ENCODE measurements at regions not wholly inside any gene's neighbourhood (a gene's known extent, or its start where the extent isn't known, plus 50 kb on each side); places are given as distances from the start of the nearest gene placed in this dataset.
"Not testable (repeated sequence)": the region's sequence is repeated elsewhere in the genome, so short reads cannot be mapped to it uniquely, and the experiment has no call there.

GRCh38 chr9:71504636-71505035, 263.7 kb downstream of the CEMIP2 start:
- no peak for DNase-seq

- DNase-seq: no peak
Measured at GRCh38 chr9:71498691-71499090, 269.6 kb downstream of the CEMIP2 start.

GRCh38 chr9:71490810-71491209, 277.5 kb downstream of the CEMIP2 start:
- no peak for DNase-seq

GRCh38 chr9:71487061-71487460, 281.3 kb downstream of the CEMIP2 start:
- DNase-seq: no peak

GRCh38 chr9:71485326-71485725, 283.0 kb downstream of the CEMIP2 start:
- no peak for DNase-seq

GRCh38 chr9:71483436-71483835, 284.9 kb downstream of the CEMIP2 start:
- no peak for DNase-seq

- no peak for DNase-seq
Measured at GRCh38 chr9:71479621-71480020, 288.7 kb downstream of the CEMIP2 start.

- no peak for DNase-seq
Measured at GRCh38 chr9:71472400-71472799, 295.9 kb downstream of the CEMIP2 start.

GRCh38 chr9:71465392-71465791, 302.9 kb downstream of the CEMIP2 start:
- DNase-seq: no peak

GRCh38 chr9:71459082-71459481, 309.2 kb downstream of the CEMIP2 start:
- no peak for DNase-seq

GRCh38 chr9:71446473-71447411, 321.6 kb downstream of the CEMIP2 start:
- peak; percentile 24 to 31 for DNase-seq

- no peak for DNase-seq
Measured at GRCh38 chr9:71446106-71446472, 322.2 kb downstream of the CEMIP2 start.

GRCh38 chr9:71442937-71443336, 321.5 kb upstream of the TRPM3 start:
- DNase-seq: no peak

- DNase-seq: no peak
Measured at GRCh38 chr9:71441266-71441665, 319.8 kb upstream of the TRPM3 start.

- DNase-seq: no peak
Measured at GRCh38 chr9:71431931-71432330, 310.5 kb upstream of the TRPM3 start.

GRCh38 chr9:71407341-71407740, 285.9 kb upstream of the TRPM3 start:
- not testable (repeated sequence) for DNase-seq

GRCh38 chr9:71403106-71403505, 281.7 kb upstream of the TRPM3 start:
- no peak for DNase-seq

GRCh38 chr9:71393005-71393404, 271.6 kb upstream of the TRPM3 start:
- DNase-seq: no peak

GRCh38 chr9:71384343-71384742, 262.9 kb upstream of the TRPM3 start:
- DNase-seq: no peak

- no peak for DNase-seq
Measured at GRCh38 chr9:71383308-71383940, 262.0 kb upstream of the TRPM3 start.

- DNase-seq: no peak
Measured at GRCh38 chr9:71368157-71368556, 246.7 kb upstream of the TRPM3 start.

GRCh38 chr9:71364186-71364955, 242.9 kb upstream of the TRPM3 start:
- no peak for DNase-seq

- no peak for DNase-seq
Measured at GRCh38 chr9:71363286-71363961, 242.0 kb upstream of the TRPM3 start.
